NCI-H510A (cell line): ENCODE measurements at regions not wholly inside any gene's neighbourhood (a gene's known extent, or its start where the extent isn't known, plus 50 kb on each side); places are given as distances from the start of the nearest gene placed in this dataset.

Experiments
- DNase-seq: peaks from one replicate; lab custom pipeline; 2025; lab: John Stamatoyannopoulos, UW

DNA sequence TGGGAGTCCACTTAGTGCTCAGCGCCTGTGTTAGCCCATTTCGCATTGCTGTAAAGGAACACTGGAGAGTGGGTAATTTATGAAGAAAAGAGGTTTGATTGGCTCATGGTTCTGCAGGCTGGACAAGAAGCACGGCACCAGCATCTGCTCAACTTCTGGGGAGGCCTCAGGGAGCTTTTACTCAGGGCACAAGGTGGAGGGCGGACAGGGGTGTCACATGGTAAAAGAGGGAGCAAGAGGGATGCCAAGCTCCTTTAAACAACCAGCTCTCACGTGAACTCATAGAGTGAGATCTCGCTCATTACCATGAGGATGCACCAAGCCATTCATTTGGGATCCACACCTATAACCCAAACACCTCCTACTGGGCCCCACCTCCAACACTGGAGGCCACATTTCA lies 181.4 kb upstream of the TLE3 start:
- no peak for DNase-seq

DNA sequence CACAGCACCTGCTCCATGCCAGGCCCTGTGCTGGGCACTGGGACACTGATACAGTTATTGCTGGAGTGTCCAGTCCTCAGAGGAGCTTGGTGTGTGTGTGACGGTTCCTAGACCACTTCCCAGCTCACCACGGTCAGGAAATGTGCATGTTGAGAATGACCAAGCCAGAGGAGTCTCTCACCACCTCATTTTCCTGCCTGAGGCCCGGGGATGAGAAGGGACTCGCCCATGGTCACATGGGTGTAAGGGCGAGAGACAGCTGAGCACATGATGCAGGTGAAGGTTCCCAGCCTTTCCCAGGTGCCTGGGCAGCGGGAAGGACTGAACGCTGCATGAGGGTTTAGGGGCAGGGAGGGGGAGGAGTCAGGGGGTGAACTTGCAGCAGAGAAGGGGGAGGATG lies 180.9 kb upstream of the TLE3 start:
- no peak for DNase-seq

GRCh38 chr15:70277556-70277955 lies 179.8 kb upstream of the TLE3 start:
- DNase-seq = no peak

DNA sequence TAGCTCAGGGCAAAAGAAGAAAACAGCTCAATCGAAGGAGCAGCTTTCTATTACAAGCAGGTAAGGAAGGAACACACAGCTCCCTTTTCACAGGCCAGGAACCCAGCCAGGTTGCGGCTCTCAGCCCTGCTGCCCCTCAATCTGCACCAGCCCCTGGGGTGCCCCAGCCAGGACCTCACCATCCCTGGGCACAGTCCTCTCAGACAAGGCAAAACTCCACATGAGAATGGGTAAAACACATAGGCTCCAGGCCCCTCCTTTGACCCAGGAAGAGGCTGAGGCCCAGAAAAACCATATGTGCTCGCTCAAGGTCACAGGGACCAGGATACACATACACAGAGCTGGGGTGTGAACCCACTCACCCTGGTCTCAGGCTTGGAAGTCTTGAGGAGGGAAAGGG lies 178.7 kb upstream of the TLE3 start:
- no peak for DNase-seq

- DNase-seq = no peak
Measured at GRCh38 chr15:70275461-70276138, 177.9 kb upstream of the TLE3 start.

DNA sequence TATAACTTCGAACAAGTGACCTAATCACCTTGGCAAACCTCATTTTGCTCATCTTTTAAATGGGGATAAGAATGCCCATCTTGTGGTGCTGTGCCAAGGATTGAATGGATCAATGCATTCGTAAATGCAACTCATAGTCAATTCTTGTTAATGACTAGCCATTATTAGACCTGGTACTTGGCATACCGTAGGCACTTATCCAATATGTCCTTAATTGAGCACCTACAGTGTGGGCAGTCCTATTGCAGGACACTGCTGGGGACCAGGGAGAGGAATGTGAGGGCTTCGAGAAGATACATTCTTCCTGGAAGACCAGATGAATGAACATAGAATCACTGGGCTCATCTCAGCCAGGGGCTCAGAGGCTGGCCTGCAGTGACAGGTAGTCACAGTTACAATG lies 177.2 kb upstream of the TLE3 start:
- DNase-seq = no peak

DNA sequence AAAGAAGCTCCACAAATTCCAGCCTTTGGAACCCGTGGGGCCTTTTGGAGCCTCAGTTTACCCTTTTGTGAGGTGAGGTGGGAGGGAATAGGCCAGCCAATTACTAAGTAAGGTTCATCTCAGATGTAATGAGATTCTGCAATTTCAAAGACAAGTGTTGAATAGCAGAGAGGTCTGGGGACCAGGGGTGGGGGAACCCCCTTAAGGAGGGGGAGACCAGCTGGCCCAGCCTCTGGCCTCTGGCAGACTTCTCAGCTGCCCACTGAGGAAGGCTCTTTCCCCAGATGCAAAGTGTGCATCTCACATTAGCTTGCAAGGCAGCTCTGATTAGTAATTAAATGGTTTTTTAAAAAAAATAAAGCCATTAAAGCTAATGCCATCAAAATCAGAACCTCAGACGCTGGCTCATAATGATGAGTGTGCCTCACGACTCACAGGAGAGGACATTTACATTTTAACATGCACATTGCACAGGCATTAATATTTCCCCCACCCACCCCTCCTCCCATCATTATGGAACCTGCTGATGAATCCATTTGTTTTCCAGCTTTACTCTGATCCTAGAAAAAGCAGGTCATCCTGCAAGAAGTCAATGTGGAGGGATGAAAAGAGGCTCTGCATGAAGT lies 176.7 kb upstream of the TLE3 start:
- no peak for DNase-seq

GRCh38 chr15:70273808-70274207 lies 176.1 kb upstream of the TLE3 start:
- no peak for DNase-seq

GRCh38 chr15:70272565-70273355 lies 175.0 kb upstream of the TLE3 start:
- DNase-seq = no peak

GRCh38 chr15:70271422-70272088 lies 173.8 kb upstream of the TLE3 start:
- no peak for DNase-seq

DNA sequence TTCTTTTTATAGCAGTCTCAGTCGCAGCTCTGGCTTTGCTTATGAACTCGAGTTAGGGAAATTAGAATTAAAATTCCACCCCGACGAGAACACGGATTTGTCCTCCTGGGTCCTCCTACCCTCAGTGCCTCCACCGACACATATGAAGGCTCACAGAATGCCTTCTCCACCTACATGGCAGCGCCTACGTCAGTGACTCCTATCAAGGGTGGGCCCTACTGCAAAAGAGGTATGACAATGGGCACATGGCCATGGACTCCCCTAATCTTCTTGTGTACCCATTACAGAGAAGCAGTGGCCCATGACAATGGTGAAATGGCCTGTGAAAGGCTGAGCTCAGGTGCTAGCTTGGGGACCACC lies 173.0 kb upstream of the TLE3 start:
- no peak for DNase-seq

GRCh38 chr15:70269991-70270751 lies 172.5 kb upstream of the TLE3 start:
- DNase-seq = no peak

DNA sequence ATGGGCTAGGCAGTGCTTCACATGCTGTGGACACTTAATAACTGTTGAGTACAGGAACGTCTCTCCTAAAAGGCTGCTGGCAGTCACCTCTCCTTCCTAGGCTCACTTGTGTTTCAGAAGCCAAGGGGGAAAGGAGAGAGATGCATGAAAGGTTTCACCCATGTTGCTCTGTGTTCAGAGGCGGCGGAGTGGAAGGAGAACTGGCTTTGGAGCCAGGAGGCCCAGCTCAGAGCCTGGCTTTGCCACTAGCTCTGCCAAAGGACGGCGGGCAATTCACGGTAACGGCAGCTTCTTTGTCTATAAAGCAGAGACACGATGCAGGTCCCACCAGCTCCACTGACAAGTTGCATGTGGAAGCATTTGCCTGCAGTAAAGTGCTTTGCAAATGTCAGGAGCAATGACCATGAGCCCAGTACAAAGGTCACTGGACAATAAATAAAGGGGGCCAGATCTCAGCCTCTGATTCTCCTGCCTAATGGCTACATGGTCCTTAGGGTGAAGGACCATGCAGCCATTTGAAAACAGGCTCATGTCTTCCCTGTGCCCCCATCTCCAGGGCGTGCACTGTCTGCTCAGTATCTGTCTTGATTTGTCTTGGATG lies 171.7 kb upstream of the TLE3 start:
- DNase-seq = no peak

DNA sequence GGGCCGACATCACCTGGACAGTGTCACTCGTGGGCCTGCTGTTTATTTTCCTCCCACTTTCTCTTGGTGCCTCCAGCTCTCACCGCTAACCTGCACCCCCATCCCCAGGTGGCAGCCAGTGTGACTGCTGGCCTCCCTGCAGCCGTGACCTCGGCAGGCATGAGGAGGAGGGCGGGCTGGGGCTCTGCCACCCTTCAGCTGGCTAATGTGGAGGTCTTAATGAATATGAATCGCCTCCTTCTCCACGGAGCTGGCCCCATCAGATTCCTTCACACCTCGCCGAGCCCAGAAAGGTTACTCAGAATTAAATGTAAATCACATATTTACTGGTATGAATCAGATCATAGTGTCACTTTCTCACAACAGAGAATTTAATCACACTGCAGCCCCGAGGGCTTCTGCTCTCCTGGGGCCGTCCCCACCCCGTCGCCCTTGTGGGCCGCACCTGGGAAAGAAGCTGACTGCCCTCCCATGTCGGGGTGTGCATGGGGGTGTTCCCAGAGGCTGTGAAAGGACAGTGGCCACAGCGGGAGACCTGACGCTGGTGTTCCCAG lies 171.1 kb upstream of the TLE3 start:
- no peak for DNase-seq

- no peak for DNase-seq
Measured at GRCh38 chr15:70267879-70268278, 170.2 kb upstream of the TLE3 start.

GRCh38 chr15:70267306-70267705 lies 169.6 kb upstream of the TLE3 start:
- DNase-seq = no peak

GRCh38 chr15:70266412-70267121 lies 168.8 kb upstream of the TLE3 start:
- DNase-seq = no peak

- no peak for DNase-seq
Measured at GRCh38 chr15:70265986-70266385, 168.3 kb upstream of the TLE3 start.

DNA sequence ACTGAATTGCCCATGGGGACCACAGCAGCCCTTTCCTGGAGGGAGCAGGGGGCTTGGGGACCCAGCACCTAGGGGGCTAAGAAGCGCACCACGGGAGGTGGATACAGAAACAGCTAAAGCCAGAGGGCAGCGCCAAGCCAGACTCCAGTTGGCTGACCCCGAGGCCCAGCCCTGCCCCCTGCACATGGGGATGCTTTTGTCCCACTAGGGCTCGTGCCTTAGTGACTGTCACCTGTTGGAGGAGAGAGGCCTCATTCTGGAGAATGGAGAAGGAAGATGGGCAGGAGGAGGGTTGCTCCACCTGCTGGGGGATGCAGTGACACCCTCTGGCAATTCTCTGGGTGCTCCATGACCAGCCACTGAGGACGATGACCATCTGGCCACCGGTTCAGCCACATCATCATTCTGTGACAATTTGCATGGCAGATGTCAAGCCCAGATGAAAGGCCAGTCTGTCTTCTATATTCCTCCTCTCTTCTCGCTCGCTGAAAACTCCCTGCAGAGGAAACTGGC lies 167.8 kb upstream of the TLE3 start:
- no peak for DNase-seq

GRCh38 chr15:70264738-70265465 lies 167.2 kb upstream of the TLE3 start:
- DNase-seq = no peak
